Activated T-cell treated with anti-CD3 and anti-CD28 coated beads, Interleukin-2, amount 50 U/mL, for 4 hours (primary cell): ENCODE measurements at regions not wholly inside any gene's neighbourhood (a gene's known extent, or its start where the extent isn't known, plus 50 kb on each side); places are given as distances from the start of the nearest gene placed in this dataset.

Source experiments
- ATAC-seq, 2 donors: fragments of 200-7000 bp; cut with Tn5 transposase; one replicate each; pipeline ENCODE4 v1.10.0; 2021
- DNase-seq: peaks from one replicate; pipeline ENCODE4 v3.0.0-alpha.2; 2020
- H3K27me3 Mint-ChIP-seq: one replicate; pipeline ENCODE4 v1.8.0; 2021; ENCODE audit warnings: low read depth, mixed read lengths
- H3K36me3 Mint-ChIP-seq: one replicate; pipeline ENCODE4 v1.8.0; 2022; ENCODE audit warnings: mixed read lengths; ENCODE audit not compliant: insufficient read depth
- H3K4me1 Mint-ChIP-seq: one replicate; pipeline ENCODE4 v1.8.0; 2021; ENCODE audit warnings: low read depth, mixed read lengths
- H3K4me3 Mint-ChIP-seq: one replicate; pipeline ENCODE4 v1.8.0; 2021; ENCODE audit warnings: mild to moderate bottlenecking, moderate library complexity, mixed read lengths
- H3K9me3 Mint-ChIP-seq: one replicate; pipeline ENCODE4 v1.8.0; 2021; ENCODE audit warnings: mixed read lengths

DNA sequence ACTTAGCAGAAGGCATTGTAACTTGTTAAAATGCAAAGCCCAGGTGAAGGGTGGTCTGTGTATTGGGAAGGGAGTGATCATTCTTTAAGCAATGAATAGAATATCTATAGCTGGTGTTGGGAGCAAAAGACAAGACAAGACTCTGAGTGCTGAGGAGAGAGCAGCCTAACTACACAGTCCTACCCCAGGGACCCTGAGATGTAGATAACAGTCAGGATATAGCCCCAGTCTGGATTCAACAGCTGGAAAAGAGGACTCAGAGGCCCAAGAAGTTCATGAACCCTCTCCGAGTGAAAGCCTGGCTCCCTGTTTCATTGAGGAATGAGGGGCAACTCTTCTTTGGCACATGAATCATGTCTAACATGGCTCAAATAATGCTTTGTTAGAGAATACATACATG is 310.7 kb upstream of the SLC14A2 start:
- DNase-seq (no peak), ATAC-seq (no peak)
- H3K4me3 Mint-ChIP-seq, result no peak overlapping the region
- H3K9me3 Mint-ChIP-seq, result no peaks in the 10 kb centered on the region
- H3K27me3 Mint-ChIP-seq, result peaks cover 8% of the 10 kb centered on the region
- no peaks in the 10 kb centered on the region for H3K4me1 Mint-ChIP-seq
- H3K36me3 Mint-ChIP-seq, result no peaks in the 10 kb centered on the region

DNA sequence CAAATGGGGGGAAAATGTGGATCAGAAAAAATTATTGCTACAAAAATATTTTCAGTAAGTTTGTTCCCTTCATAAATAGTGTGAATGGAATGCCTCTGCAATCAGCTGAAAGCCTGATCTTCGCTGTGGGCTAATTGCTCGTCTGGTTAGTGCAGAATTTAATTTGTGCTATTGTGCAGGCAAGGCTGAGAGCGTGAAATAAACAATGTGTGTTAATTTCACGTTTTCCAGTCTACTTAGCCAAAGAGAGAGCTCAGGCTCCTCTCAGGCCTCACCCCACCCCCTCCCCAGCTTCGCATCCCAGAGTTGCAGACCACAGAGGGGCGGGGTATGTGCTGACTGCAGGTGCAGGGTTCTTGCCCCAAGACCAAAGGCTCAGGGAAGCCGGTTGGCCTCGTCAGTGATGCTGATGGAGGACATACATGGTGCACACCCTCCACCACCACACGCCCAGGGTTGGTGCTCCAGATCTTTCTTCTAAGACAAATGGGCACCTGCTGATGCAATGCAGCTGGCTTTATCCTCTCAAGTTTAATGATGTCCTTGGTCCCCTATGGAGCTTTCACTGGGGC is 302.6 kb upstream of the SLC14A2 start:
- no peaks in the 10 kb centered on the region for H3K4me1 Mint-ChIP-seq
- DNase-seq (no peak), ATAC-seq (no peak)
- peaks cover 6% of the 10 kb centered on the region for H3K27me3 Mint-ChIP-seq
- no peaks in the 10 kb centered on the region for H3K9me3 Mint-ChIP-seq
- H3K4me3 Mint-ChIP-seq, result no peak overlapping the region
- H3K36me3 Mint-ChIP-seq, result no peaks in the 10 kb centered on the region

GRCh38 chr18:45316127-45316526 is 299.1 kb upstream of the SLC14A2 start:
- DNase-seq, result no peak

GRCh38 chr18:45317948-45318640 is 297.2 kb upstream of the SLC14A2 start:
- ATAC-seq (no peak), DNase-seq (no peak)
- Mint-ChIP-seq H3K4me1 (no peaks in the 10 kb centered on the region), H3K36me3 (no peaks in the 10 kb centered on the region), H3K9me3 (no peaks in the 10 kb centered on the region), H3K27me3 (no peaks in the 10 kb centered on the region), H3K4me3 (no peak overlapping the region)

More at GRCh38 chr18:45316127-45316526, 299.1 kb upstream of the SLC14A2 start:
- Mint-ChIP-seq H3K9me3 (no peaks in the 10 kb centered on the region), H3K36me3 (no peaks in the 10 kb centered on the region), H3K4me3 (no peak overlapping the region), H3K27me3 (no peaks in the 10 kb centered on the region), H3K4me1 (no peaks in the 10 kb centered on the region)
- no peak for ATAC-seq

DNA sequence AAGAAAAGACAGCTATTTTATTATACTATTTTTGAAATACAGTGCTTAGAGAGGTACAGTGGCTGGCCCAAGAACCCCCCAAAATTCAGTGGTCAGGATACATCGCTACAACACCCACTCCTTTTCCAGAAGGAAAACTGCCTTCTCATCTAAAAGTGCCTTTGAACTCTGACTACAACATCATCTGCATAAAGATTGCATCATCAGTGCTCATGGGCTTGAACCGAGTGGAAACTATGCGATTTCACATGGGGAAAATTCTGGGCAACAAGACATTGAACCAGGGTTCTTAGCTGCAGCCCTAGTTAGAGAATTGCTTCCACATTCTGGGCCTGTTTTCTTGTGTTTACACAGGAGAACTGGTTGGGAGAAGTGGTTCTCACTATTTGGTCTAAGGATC is 294.6 kb upstream of the SLC14A2 start:
- Mint-ChIP-seq H3K27me3 (no peaks in the 10 kb centered on the region), H3K4me1 (no peaks in the 10 kb centered on the region), H3K36me3 (no peaks in the 10 kb centered on the region), H3K9me3 (no peaks in the 10 kb centered on the region), H3K4me3 (no peak overlapping the region)
- DNase-seq, result no peak
- ATAC-seq, result no peak

GRCh38 chr18:45321520-45321919 is 293.8 kb upstream of the SLC14A2 start:
- H3K27me3 Mint-ChIP-seq, result no peaks in the 10 kb centered on the region
- H3K4me1 Mint-ChIP-seq, result no peaks in the 10 kb centered on the region
- DNase-seq (no peak), ATAC-seq (no peak)
- no peak overlapping the region for H3K4me3 Mint-ChIP-seq
- H3K9me3 Mint-ChIP-seq, result no peaks in the 10 kb centered on the region
- H3K36me3 Mint-ChIP-seq, result no peaks in the 10 kb centered on the region

DNA sequence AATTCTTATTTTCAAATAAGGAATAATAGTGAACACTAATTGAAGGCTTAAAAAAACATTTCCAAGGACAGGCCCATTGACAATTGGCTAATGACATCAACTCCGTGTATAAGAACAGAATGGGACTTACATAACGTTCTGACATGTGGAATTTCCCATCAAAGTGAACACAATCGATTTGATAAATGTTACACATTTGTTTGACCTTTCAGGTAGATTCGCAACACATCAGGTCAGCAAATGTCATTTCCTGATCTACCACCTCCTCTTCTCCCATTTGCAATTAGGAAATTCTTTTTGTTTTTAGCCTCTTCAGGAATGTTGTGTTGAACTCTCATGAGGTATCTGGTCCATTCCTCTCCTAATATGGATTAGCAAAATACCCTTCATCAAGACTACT is 292.9 kb upstream of the SLC14A2 start:
- no peak overlapping the region for H3K4me3 Mint-ChIP-seq
- no peaks in the 10 kb centered on the region for H3K9me3 Mint-ChIP-seq
- no peaks in the 10 kb centered on the region for H3K27me3 Mint-ChIP-seq
- no peaks in the 10 kb centered on the region for H3K36me3 Mint-ChIP-seq
- H3K4me1 Mint-ChIP-seq, result no peaks in the 10 kb centered on the region
- DNase-seq (no peak), ATAC-seq (no peak)

GRCh38 chr18:45324101-45324494 is 291.2 kb upstream of the SLC14A2 start:
- no peaks in the 10 kb centered on the region for H3K4me1 Mint-ChIP-seq
- H3K27me3 Mint-ChIP-seq, result no peaks in the 10 kb centered on the region
- DNase-seq, result no peak
- ATAC-seq, result no peak
- H3K4me3 Mint-ChIP-seq, result no peak overlapping the region
- H3K9me3 Mint-ChIP-seq, result no peaks in the 10 kb centered on the region
- H3K36me3 Mint-ChIP-seq, result no peaks in the 10 kb centered on the region

DNA sequence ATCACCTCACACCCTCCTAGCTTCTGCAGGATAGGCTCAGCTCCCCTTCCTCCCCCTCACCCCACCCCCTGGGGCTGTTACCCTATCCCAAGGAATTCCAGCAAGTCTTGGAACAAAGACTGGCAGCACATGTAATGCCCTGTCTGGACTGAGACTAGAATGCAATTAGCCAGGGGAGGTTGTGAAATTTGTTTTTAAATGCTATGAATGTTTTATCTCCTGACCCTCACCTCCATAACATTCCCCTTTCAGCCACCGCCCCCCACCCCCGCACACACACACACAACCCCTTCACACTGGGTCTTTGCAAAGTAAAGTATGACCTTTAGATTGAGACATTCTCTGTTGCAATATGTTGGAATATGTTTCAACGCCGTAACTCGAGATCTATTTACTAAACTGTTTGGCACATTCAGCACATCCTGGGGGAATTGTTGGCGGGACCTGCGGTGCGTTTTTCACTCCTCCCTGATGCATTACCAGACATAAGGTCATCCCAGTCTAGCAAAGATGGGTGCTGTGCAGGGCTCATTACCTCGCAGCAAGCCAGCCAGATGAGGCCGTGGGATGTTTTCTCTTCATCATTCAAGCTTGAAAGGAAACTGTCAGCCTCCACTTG is 290.7 kb upstream of the SLC14A2 start:
- Mint-ChIP-seq H3K4me1 (no peaks in the 10 kb centered on the region), H3K4me3 (no peak overlapping the region), H3K27me3 (no peaks in the 10 kb centered on the region), H3K36me3 (no peaks in the 10 kb centered on the region), H3K9me3 (no peaks in the 10 kb centered on the region)
- no peak for DNase-seq
- no peak for ATAC-seq

DNA sequence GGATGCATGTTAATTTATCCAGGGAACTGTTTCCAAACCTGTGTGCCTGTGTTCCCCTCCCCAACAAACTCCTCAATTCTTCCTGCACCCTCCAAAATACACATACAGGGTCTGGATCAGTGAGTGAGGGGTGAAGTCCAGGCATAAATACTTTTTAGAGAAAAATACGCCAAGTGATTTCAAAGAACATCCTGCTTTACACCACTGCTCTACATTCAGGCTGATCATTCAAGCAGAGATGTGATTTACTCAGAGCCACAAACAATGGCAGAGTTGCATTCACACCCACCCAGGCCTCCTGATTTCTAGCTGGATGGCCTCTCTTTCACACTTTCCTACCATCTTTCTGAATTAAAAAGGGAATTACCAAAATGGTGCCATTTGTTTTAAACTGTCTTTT is 289.5 kb upstream of the SLC14A2 start:
- Mint-ChIP-seq H3K4me3 (no peak overlapping the region), H3K4me1 (no peaks in the 10 kb centered on the region), H3K27me3 (no peaks in the 10 kb centered on the region), H3K9me3 (no peaks in the 10 kb centered on the region), H3K36me3 (no peaks in the 10 kb centered on the region)
- ATAC-seq (no peak), DNase-seq (no peak)

DNA sequence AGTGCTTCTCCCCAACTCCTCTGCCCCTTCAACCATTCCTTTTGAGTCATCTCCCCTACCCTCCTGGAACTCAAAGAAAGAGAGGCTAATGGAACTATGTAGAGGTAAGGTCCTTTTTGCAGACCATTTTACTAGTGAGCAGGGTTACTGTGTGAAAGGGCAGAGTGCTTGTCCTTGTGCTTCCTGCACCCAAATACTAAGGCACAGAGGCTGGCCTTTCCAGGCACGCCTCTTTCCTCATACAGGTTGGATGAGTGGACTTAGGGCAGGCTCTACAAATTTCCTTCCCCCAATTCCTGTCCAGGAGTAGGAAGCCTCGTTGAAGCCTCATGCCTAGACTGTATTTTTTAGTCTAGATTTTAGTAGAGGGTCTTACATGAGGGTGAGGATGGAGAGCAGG is 288.8 kb upstream of the SLC14A2 start:
- H3K4me3 Mint-ChIP-seq, result no peak overlapping the region
- no peak for ATAC-seq
- H3K36me3 Mint-ChIP-seq, result no peaks in the 10 kb centered on the region
- no peak for DNase-seq
- H3K27me3 Mint-ChIP-seq, result no peaks in the 10 kb centered on the region
- no peaks in the 10 kb centered on the region for H3K9me3 Mint-ChIP-seq
- H3K4me1 Mint-ChIP-seq, result no peaks in the 10 kb centered on the region

- no peaks in the 10 kb centered on the region for H3K4me1 Mint-ChIP-seq
- no peak for DNase-seq
- H3K4me3 Mint-ChIP-seq, result no peak overlapping the region
- no peaks in the 10 kb centered on the region for H3K36me3 Mint-ChIP-seq
- no peak for ATAC-seq
- H3K27me3 Mint-ChIP-seq, result no peaks in the 10 kb centered on the region
- H3K9me3 Mint-ChIP-seq, result no peaks in the 10 kb centered on the region
These were observed 287.0 kb upstream of the SLC14A2 start for GRCh38 chr18:45328296-45328695.

- no peaks in the 10 kb centered on the region for H3K9me3 Mint-ChIP-seq
These were observed 286.5 kb upstream of the SLC14A2 start for GRCh38 chr18:45328811-45329210.

GRCh38 chr18:45329316-45329715 is 286.0 kb upstream of the SLC14A2 start:
- DNase-seq, result no peak
- no peak for ATAC-seq
- Mint-ChIP-seq H3K4me1 (no peaks in the 10 kb centered on the region), H3K36me3 (no peaks in the 10 kb centered on the region), H3K27me3 (no peaks in the 10 kb centered on the region), H3K4me3 (no peak overlapping the region), H3K9me3 (no peaks in the 10 kb centered on the region)

More at GRCh38 chr18:45328811-45329210, 286.5 kb upstream of the SLC14A2 start:
- Mint-ChIP-seq H3K4me3 (no peak overlapping the region), H3K27me3 (no peaks in the 10 kb centered on the region), H3K4me1 (no peaks in the 10 kb centered on the region), H3K36me3 (no peaks in the 10 kb centered on the region)
- DNase-seq (no peak), ATAC-seq (no peak)

DNA sequence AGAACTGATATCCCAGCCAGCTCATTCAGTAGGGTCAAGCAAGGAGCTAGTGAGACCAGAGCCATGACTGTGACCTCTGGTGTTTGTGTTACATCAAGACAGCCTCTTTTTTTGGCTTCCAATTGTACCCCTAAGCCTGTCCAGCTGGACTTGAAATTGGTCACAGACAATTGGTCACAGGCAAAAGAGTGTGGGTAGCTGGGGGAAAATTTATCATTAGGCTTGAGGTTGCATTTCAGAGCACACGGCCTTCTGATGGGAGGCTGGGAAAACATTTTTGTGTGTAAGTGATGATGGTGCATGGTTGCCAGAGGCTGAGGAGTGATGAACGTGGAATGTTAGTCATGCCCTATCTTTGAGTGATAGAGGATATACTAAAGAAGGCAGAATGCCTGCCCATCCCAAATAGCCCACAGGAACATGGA is 285.1 kb upstream of the SLC14A2 start:
- H3K4me3 Mint-ChIP-seq, result no peak overlapping the region
- no peaks in the 10 kb centered on the region for H3K4me1 Mint-ChIP-seq
- peaks cover 2% of the 10 kb centered on the region for H3K27me3 Mint-ChIP-seq
- DNase-seq, result no peak
- H3K36me3 Mint-ChIP-seq, result no peaks in the 10 kb centered on the region
- H3K9me3 Mint-ChIP-seq, result no peaks in the 10 kb centered on the region
- no peak for ATAC-seq
